SK-N-MC (cell line): ENCODE measurements at regions not wholly inside any gene's neighbourhood (a gene's known extent, or its start where the extent isn't known, plus 50 kb on each side); places are given as distances from the start of the nearest gene placed in this dataset.

ENCODE experiments used
- EZH2 ChIP-seq: fragments of 200-600 bp; sonication (generic); IDR thresholded peaks from one replicate; pipeline ENCODE4 v1.6.1; 2017; ENCODE audit warnings: antibody characterized with exemption
- POLR2AphosphoS5 ChIP-seq: IDR thresholded peaks from 2 replicates; pipeline ENCODE4 v1.6.1; 2012; ENCODE audit warnings: mild to moderate bottlenecking, low read depth, low read length, borderline replicate concordance

GRCh38 chr14:38883127-38883526 is 219.9 kb downstream of the SEC23A start:
- no peak for TF ChIP-seq EZH2
- TF ChIP-seq POLR2AphosphoS5 = no peak
